Keratinocyte (primary cell): ENCODE measurements at regions not wholly inside any gene's neighbourhood (a gene's known extent, or its start where the extent isn't known, plus 50 kb on each side); places are given as distances from the start of the nearest gene placed in this dataset.

ENCODE experiments used
- DNase-seq: peaks from one replicate; pipeline ENCODE4 v3.0.0-alpha.2; 2011; ENCODE audit warnings: low read depth, missing footprints, low spot score
- FAIRE-seq: peaks from 2 replicates; lab custom pipeline; 2011; peaks lifted over from hg19 to GRCh38; lab: Jason Lieb, UNC
- H2AFZ ChIP-seq: 2 replicates; pipeline ENCODE4 v1.6.0; 2012; ENCODE audit warnings: low read length, control low read depth, inconsistent platforms; ENCODE audit not compliant: control insufficient read depth
- H3K27ac ChIP-seq: 2 replicates; pipeline ENCODE4 v1.5.1; 2011; ENCODE audit warnings: low read length; ENCODE audit not compliant: control insufficient read depth, insufficient read depth
- H3K27me3 ChIP-seq: 3 replicates; pipeline ENCODE4 v1.6.0; 2011; ENCODE audit warnings: low read length; ENCODE audit not compliant: control insufficient read depth, insufficient read depth; ENCODE audit errors: extremely low read depth
- H3K36me3 ChIP-seq, 2 experiments: 2 replicates in 1 of 2; 3 replicates in 1 of 2; pipeline ENCODE4 v1.5.1; 2011; ENCODE audit warnings: low read length in 2 of 2, mild to moderate bottlenecking in 1 of 2; ENCODE audit not compliant: control insufficient read depth in 2 of 2, insufficient read depth in 2 of 2; ENCODE audit errors: extremely low read depth in 1 of 2
- H3K4me1 ChIP-seq: 3 replicates; pipeline ENCODE4 v1.5.1; 2011; ENCODE audit warnings: low read length; ENCODE audit not compliant: control insufficient read depth, insufficient read depth; ENCODE audit errors: extremely low read depth
- H3K4me2 ChIP-seq: 3 replicates; pipeline ENCODE4 v1.6.0; 2011; ENCODE audit warnings: low read depth, low read length; ENCODE audit not compliant: control insufficient read depth, insufficient read depth; ENCODE audit errors: extremely low read depth
- H3K4me3 ChIP-seq, 3 experiments: fragments of 200-600 bp in 1 of 3; sonication (generic) in 1 of 3; 2 replicates in 2 of 3; 3 replicates in 1 of 3; pipeline ENCODE4 v1.5.1; 2011 to 2016; ENCODE audit warnings: low read length in 3 of 3, mild to moderate bottlenecking in 3 of 3, control low read depth in 2 of 3, inconsistent platforms in 1 of 3, low read depth in 1 of 3, mixed read lengths in 1 of 3, mixed run types in 1 of 3, moderate library complexity in 1 of 3; ENCODE audit not compliant: control insufficient read depth in 2 of 3, insufficient read depth in 2 of 3; ENCODE audit errors: extremely low read depth in 1 of 3
- H3K79me2 ChIP-seq: 2 replicates; pipeline ENCODE4 v1.6.0; 2012; ENCODE audit warnings: low read length; ENCODE audit not compliant: control insufficient read depth, insufficient read depth
- H3K9ac ChIP-seq: 3 replicates; pipeline ENCODE4 v1.6.0; 2011; ENCODE audit warnings: low read length; ENCODE audit not compliant: control insufficient read depth, insufficient read depth; ENCODE audit errors: extremely low read depth
- H3K9me1 ChIP-seq: 3 replicates; pipeline ENCODE4 v1.6.0; 2011; ENCODE audit warnings: low read length; ENCODE audit not compliant: control insufficient read depth, insufficient read depth; ENCODE audit errors: extremely low read depth
- H3K9me3 ChIP-seq: 2 replicates; pipeline ENCODE4 v1.5.1; 2012; ENCODE audit warnings: low read depth, low read length; ENCODE audit not compliant: control insufficient read depth
- H4K20me1 ChIP-seq: 3 replicates; pipeline ENCODE4 v1.6.0; 2011; ENCODE audit warnings: low read length; ENCODE audit not compliant: control insufficient read depth, insufficient read depth; ENCODE audit errors: extremely low read depth
- EZH2 ChIP-seq: IDR thresholded peaks from one replicate; pipeline ENCODE4 v1.6.1; 2012; ENCODE audit warnings: inconsistent platforms, mild to moderate bottlenecking, low read length, moderate library complexity
- dilution Hi-C: fragments of 300-500 bp; cut with MboI; formaldehyde crosslinking; loops from one replicate; pipeline ENCODE4 v1.7.0; 2020; ENCODE audit warnings: low sequenced_read_pairs; ENCODE audit not compliant: extremely low pct_ligation_motif_present
- TF ChIP-seq, protein P1 (sequence below), 3 experiments: IDR thresholded peaks in 1 of 3; conservative IDR thresholded peaks in 1 of 3; optimal IDR thresholded peaks in 1 of 3; 2 replicates in 2 of 3; 3 replicates in 1 of 3; pipeline versions ENCODE3 to v1.5.1; 2011; ENCODE audit warnings: low read length in 3 of 3, mild to moderate bottlenecking in 3 of 3, moderate library complexity in 2 of 3, control low read depth in 1 of 3, inconsistent platforms in 1 of 3; ENCODE audit not compliant: insufficient read depth in 2 of 3; ENCODE audit errors: extremely low read depth in 1 of 3

DNA sequence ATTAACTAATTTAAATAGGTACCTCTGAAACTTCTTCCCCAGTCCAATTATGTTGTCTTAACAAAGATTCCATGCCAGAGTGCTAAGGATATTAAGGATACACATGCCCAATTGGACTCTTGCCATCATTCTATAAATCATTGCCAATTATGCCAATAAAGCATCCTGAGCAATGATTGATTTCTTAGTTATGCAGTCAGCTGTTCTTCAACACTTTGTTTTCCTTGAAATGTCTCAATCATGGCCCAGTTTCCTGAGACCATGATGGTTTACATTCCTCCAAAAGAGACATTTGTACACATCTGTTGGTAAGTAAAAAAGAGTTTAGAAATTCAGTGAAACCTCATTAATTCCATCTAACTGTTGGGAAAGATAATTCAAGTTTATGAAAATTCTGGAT, 180.4 kb upstream of the PKN2 start:
- Histone ChIP-seq H3K36me3 (no peaks in the 10 kb centered on the region), H3K27ac (no peak overlapping the region), H4K20me1 (no peaks in the 10 kb centered on the region), H3K4me1 (no peaks in the 10 kb centered on the region), H3K9me1 (no peaks in the 10 kb centered on the region), H3K79me2 (no peaks in the 10 kb centered on the region), H3K4me2 (no peak overlapping the region), H3K27me3 (no peaks in the 10 kb centered on the region), H3K9me3 (no peaks in the 10 kb centered on the region), H3K9ac (no peak overlapping the region), H3K4me3 (no peak overlapping the region), H2AFZ (no peak overlapping the region)
- FAIRE-seq (no peak), DNase-seq (no peak)
- TF ChIP-seq EZH2 = no peak
- TF ChIP-seq, protein P1, sequence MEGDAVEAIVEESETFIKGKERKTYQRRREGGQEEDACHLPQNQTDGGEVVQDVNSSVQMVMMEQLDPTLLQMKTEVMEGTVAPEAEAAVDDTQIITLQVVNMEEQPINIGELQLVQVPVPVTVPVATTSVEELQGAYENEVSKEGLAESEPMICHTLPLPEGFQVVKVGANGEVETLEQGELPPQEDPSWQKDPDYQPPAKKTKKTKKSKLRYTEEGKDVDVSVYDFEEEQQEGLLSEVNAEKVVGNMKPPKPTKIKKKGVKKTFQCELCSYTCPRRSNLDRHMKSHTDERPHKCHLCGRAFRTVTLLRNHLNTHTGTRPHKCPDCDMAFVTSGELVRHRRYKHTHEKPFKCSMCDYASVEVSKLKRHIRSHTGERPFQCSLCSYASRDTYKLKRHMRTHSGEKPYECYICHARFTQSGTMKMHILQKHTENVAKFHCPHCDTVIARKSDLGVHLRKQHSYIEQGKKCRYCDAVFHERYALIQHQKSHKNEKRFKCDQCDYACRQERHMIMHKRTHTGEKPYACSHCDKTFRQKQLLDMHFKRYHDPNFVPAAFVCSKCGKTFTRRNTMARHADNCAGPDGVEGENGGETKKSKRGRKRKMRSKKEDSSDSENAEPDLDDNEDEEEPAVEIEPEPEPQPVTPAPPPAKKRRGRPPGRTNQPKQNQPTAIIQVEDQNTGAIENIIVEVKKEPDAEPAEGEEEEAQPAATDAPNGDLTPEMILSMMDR (optimal IDR thresholded peaks at IDR 0.05 in 1 of 3, IDR thresholded peaks at IDR 0.05 in 1 of 3, conservative IDR thresholded peaks at IDR 0.05 in 1 of 3; ENCODE audit: extremely low read depth in 1 of 3, insufficient read depth in 2 of 3, low read length in 3 of 3) = no peak
- dilution Hi-C loops = no loop called here

DNA sequence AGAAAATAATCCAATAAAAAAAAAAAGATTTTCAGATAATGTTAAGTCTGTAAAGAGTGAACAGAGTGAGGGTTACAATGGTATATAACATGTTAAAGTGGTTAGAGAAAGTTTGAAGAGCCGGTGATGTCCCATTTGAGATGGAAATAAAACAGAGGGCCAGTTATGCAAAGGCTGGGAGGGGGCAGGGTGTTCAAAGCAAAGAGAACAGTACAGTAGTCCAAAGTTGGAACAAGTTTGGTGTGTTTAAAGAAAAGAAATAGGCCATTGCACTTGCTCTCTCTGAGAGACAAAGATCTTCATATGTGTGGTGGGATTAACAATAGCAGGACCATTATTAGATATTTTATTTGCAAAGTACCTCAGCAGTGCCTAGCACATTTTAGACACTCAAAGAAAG, 179.5 kb upstream of the PKN2 start:
- no peak for FAIRE-seq

More for the DNA sequence above, 179.5 kb upstream of the PKN2 start:
- H3K4me1 ChIP-seq = no peaks in the 10 kb centered on the region
- DNase-seq = no peak
- H3K9me1 ChIP-seq = no peaks in the 10 kb centered on the region
- H3K9ac ChIP-seq = no peak overlapping the region
- TF ChIP-seq, protein P1 (optimal IDR thresholded peaks at IDR 0.05 in 1 of 3, IDR thresholded peaks at IDR 0.05 in 1 of 3, conservative IDR thresholded peaks at IDR 0.05 in 1 of 3; ENCODE audit: extremely low read depth in 1 of 3, insufficient read depth in 2 of 3, low read length in 3 of 3) = no peak
- no peak for TF ChIP-seq EZH2
- no peaks in the 10 kb centered on the region for H4K20me1 ChIP-seq
- H2AFZ ChIP-seq = no peak overlapping the region
- no peak overlapping the region for H3K4me2 ChIP-seq
- H3K4me3 ChIP-seq = no peak overlapping the region
- no peaks in the 10 kb centered on the region for H3K36me3 ChIP-seq
- H3K27ac ChIP-seq = no peak overlapping the region
- dilution Hi-C loops = no loop called here
- H3K79me2 ChIP-seq = no peaks in the 10 kb centered on the region
- no peaks in the 10 kb centered on the region for H3K9me3 ChIP-seq
- no peaks in the 10 kb centered on the region for H3K27me3 ChIP-seq
